Cerebellar nuclear complex (tissue), 1 donor: ENCODE measurements at regions not wholly inside any gene's neighbourhood (a gene's known extent, or its start where the extent isn't known, plus 50 kb on each side); places are given as distances from the start of the nearest gene placed in this dataset.
"Not testable (repeated sequence)": the region's sequence is repeated elsewhere in the genome, so short reads cannot be mapped to it uniquely, and the experiment has no call there.

Source experiments
- DNase-seq, 2 experiments: peaks; one replicate each; lab custom pipeline; 2025; lab: John Stamatoyannopoulos, UW

- DNase-seq = no peak
Observed at GRCh38 chr1:191498318-191498717, 659.9 kb upstream of the RGS18 start.

GRCh38 chr1:191498825-191499224 is 659.4 kb upstream of the RGS18 start:
- DNase-seq = no peak

GRCh38 chr1:191504999-191505398 is 653.3 kb upstream of the RGS18 start:
- no peak for DNase-seq

GRCh38 chr1:191508239-191508638 is 650.0 kb upstream of the RGS18 start:
- no peak for DNase-seq

DNA sequence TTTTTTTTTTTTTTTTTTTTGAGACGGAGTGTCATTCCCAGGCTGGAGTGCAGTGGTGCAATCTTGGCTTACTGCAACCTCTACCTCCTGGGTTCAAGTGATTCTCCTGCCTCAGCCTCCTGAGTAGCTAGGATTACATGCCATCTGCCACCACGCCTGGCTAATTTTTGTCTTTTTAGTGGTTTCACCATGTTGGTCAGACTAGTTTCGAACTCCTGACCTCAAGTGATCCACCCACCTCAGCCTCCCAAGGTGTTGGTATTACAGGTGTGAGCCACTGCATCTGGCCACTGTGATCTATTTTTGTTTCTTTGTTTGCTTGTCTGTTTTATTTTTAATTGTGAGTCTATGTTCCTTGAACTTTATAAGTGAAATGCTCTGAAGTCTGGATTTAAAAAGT is 646.8 kb upstream of the RGS18 start:
- DNase-seq = not testable (repeated sequence)

DNA sequence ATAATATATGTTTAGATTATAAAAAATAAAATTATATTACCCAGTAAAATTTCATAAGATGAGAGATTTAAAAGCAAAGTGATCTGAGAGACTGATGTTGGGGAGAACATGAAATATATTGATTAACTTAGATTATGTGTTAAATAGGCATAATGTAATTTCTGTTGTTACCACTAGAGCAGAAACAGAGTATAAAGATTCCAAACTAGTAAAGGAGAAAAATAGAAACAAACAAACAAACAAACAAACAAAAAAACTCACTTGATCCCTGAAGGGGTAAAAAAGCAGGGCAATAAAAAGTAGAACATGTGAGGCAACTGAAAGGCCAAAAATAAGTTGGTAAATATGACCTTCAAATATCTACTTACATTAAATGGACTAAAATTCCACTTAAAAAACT is 640.4 kb upstream of the RGS18 start:
- DNase-seq = no peak

DNA sequence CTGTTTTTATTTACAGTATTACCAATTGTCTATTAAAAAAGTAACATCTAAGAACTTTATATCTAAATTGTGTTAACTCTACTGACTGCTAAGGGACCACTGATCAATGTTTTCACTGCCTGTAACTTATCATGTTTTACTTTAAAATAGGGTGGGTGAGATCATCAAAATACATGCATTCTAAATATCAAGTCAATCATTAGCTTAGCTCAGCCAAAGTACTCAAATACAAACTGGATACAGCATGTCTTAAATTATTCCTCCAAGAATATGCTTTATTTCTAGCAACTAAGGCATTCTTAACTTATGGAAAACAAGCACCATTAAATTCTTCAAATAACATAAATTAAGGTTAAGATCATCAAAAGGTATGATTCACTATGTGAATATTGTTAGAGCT is 638.7 kb upstream of the RGS18 start:
- no peak for DNase-seq

DNA sequence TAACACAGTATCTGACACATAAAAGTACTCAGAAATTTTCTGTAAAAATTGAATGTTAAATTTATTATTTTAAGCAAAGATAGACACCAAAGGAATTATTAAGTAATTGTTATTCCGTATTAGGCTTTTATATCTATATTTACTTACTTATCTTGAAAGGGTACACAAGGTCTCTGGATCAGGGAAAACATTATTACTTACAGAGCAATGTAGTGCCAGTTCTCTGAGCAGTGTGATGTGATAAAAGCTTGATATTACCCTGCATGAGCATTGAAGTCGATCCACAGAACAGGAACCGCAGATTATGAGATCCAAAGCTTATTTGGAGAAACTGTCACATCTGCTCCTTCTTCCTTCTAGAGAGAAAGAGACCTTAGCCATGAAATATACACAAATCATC is 637.9 kb upstream of the RGS18 start:
- no peak for DNase-seq

DNA sequence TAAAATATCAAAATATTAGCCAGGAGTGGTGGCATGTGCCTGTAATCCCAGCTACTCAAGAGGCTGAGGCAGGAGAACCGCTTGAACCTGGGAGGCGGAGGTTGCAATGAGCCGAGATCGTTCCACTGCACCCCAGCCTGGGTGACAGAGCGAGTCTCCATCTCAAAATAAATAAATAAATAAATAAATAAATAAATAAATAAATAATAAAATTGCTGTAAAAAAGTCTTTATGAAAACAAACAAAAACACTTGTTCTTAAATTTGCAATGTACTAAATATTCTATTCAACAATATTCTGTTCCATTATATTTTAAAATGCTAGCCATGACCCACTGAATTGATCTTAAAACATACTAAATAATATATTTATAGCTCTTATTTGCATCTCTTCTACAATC is 632.3 kb upstream of the RGS18 start:
- DNase-seq = not testable (repeated sequence)

DNA sequence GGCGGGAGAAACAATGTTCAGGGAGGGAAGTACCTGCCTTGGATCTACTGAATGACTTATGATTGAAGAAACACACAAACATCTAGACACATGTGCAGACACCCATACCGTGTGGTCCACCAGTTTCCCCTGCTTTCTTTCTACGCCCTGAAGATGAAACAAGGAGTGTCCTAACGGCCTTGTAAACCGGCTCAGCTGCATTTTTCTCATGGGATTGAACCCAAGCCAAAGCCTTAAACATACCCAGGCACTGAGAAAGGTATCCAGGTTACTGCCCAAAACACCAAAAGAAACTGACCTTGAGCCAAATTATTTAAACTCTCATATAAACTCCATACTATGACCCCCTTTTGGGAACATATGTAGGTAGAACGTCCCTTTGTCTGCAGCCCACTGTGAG is 630.0 kb upstream of the RGS18 start:
- DNase-seq = no peak

- no peak for DNase-seq
Observed at GRCh38 chr1:191530928-191531327, 627.3 kb upstream of the RGS18 start.

- no peak for DNase-seq
Observed at GRCh38 chr1:191533254-191533653, 625.0 kb upstream of the RGS18 start.

DNA sequence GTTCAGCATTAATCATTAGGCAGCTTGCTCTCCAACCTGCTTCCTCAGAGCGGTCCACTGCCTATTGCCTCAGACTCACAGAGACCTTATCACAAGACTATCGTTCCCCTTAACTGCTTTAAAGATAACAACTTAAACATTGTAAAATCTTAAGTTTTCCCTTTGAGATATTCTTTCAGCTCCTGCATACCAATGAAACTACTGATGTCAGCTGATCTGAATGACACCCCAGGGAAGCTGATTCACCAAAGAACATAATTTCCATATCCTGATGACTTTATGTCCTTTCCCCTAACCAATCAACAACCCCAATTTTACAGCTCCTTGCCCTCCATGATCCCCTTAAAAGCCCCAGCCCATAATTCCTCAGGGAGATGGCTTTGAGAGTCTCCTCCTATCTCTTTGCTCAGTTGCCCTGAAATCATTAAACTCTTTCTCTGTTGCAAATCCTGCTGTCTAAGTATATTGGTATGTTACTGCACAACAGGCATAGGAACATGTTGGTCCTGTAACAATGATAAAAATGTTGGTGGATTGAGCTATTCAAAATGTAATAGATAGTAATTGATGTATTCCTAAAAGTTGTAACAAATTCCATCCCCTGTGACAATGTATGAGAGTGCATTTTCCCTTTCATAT is 621.4 kb upstream of the RGS18 start:
- no peak for DNase-seq

GRCh38 chr1:191541758-191542157 is 616.5 kb upstream of the RGS18 start:
- no peak for DNase-seq

DNA sequence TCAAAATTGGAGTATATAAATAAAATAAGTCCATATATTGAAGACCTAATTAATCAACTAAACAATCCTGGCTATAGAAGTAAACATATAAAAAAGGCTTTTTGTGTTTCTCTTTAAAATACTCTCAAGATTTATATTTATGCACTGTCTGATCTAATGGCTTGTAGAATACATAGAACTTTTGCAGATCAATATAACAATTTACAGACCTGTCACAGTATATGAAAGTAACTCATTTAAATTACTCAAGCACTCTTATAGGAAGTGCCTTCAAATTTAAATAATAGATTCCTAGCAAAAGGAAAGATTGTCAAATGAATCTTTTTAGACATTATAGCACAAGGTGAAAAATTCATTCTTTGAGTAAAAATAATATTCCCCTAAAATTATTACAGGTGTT is 615.8 kb upstream of the RGS18 start:
- no peak for DNase-seq

DNA sequence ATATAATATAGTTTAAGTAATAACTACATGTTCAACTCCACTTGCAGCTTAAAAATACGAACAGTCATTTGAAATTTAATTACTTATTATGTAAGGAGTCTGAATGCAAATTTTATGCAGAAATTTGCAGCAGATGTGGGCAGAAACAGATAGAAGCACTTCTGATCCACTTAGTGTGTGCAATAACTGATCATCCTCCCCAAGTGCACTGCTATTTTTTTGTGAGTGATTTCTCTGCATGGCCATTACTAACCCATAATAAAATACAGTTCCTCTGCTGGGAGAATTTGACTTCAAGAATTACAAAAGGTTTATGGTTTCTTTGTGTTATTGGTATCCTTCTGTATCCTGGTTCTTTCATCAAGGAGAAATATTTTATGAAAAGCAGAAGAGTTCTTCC is 611.5 kb upstream of the RGS18 start:
- no peak for DNase-seq

- no peak for DNase-seq
Observed at GRCh38 chr1:191551019-191551418, 607.2 kb upstream of the RGS18 start.

DNA sequence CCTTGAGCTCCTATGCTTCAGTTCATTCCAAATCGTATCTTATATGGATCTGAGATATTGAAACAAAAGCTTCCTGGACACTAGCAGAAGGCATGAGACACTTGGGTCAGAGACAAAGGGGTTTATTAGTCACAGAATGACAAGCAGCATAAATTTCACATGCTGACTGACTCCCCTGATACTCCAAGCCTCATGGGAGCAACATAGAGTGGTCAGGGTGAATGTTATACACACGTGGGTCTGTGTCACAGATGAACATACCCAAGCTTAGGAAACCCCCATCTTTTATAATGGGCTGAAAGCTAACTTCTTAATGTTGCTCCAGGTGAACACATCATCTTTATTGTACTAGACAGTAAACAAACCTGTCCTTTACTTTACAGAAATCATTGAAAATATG is 599.9 kb upstream of the RGS18 start:
- no peak for DNase-seq

GRCh38 chr1:191561276-191561675 is 597.0 kb upstream of the RGS18 start:
- DNase-seq = no peak

- no peak for DNase-seq
Observed at GRCh38 chr1:191564275-191564674, 594.0 kb upstream of the RGS18 start.

DNA sequence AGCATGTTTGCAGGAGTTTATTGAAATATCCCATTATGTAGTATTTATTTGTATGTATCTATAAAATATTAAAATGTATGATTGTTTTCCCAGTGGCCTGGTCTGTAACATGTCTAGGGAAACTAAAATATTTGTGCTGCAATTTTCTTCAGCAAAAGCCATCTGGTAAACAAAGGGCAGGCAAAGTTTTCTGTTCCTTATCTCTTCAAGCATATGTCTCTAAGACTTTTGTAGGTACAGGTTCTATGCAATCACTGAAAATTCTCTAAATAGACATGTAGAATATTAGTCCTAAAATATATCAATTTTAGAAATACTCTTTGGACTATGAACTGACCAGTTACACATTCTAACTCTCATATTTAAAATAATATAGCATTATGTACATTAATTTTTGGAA is 585.8 kb upstream of the RGS18 start:
- DNase-seq = no peak

- DNase-seq = no peak
Observed at GRCh38 chr1:191575180-191575579, 583.1 kb upstream of the RGS18 start.

- no peak for DNase-seq
Observed at GRCh38 chr1:191575746-191576145, 582.5 kb upstream of the RGS18 start.

- no peak for DNase-seq
Observed at GRCh38 chr1:191577213-191577612, 581.0 kb upstream of the RGS18 start.

GRCh38 chr1:191578281-191578680 is 580.0 kb upstream of the RGS18 start:
- no peak for DNase-seq
